GM21825 (cell line): ENCODE measurements at regions not wholly inside any gene's neighbourhood (a gene's known extent, or its start where the extent isn't known, plus 50 kb on each side); places are given as distances from the start of the nearest gene placed in this dataset.

Experiments
- ATAC-seq: cut with Tn5 transposase; IDR thresholded peaks from one replicate; pipeline ENCODE4 v1.9.1; 2021; ENCODE audit warnings: mild to moderate bottlenecking, moderate library complexity; ENCODE audit not compliant: unreplicated experiment

- ATAC-seq, result no peak
Measured at GRCh38 chr3:146851665-146852064, 246.5 kb upstream of the PLSCR5 start.

GRCh38 chr3:146845361-146845760 lies 240.2 kb upstream of the PLSCR5 start:
- no peak for ATAC-seq

GRCh38 chr3:146843476-146843875 lies 238.3 kb upstream of the PLSCR5 start:
- no peak for ATAC-seq

- ATAC-seq, result no peak
Measured at GRCh38 chr3:146839727-146840375, 234.7 kb upstream of the PLSCR5 start.

DNA sequence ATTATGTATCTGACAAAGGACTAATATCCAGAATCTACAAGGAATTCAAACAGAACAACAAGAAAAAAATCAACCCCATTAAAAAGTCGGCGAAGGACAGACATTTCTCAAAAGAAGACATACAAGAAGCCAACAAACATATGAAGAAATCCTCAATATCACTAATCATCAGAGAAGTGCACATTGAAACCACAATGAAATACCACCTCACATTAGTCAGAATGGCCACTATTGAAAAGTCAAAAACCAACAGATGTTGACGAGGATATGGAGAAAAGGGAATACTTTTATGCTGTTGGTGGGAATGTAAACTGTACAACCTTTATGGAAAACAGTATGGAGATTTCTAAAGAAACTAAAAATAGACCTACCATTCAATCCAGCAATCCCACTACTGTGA lies 233.1 kb upstream of the PLSCR5 start:
- no peak for ATAC-seq

- ATAC-seq, result no peak
Measured at GRCh38 chr3:146834917-146835316, 229.8 kb upstream of the PLSCR5 start.

- no peak for ATAC-seq
Measured at GRCh38 chr3:146832857-146833458, 227.8 kb upstream of the PLSCR5 start.

DNA sequence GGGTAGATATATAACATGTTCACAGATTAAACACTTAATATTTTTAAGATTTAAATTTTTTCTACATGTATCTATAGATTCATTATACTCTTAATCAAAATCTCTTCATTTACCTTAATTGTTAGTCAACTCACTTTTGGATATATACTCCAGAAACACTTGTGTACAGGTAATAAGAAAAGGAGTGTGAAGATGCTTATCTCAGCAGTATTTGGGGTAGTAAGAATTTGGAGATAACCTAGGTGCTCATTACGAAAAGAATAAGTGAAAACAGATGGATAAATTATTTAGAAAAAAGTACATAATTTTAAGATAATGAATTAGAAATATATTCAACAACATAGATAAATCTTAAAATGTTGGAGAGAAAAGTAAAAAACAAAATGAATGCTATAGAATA lies 226.5 kb upstream of the PLSCR5 start:
- ATAC-seq, result no peak

DNA sequence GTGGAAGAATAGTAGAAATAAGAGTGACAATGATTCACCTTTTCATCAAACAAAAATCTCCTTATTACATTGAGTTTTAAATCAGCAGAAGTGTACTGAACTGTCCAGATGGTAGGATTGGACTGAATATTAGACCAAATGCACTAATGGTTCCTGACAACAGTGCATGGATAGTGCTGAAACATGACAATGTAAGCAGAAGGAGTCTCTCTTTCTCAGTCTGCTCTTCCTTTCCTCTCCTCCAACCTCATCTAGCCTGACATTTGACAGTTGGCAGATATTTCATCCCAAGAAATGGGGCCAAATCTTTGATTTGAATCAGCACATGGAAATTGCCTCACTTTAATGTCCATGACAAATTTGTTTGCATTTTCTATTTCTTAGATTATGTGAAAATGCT lies 225.1 kb upstream of the PLSCR5 start:
- no peak for ATAC-seq

- no peak for ATAC-seq
Measured at GRCh38 chr3:146827836-146828235, 222.7 kb upstream of the PLSCR5 start.

DNA sequence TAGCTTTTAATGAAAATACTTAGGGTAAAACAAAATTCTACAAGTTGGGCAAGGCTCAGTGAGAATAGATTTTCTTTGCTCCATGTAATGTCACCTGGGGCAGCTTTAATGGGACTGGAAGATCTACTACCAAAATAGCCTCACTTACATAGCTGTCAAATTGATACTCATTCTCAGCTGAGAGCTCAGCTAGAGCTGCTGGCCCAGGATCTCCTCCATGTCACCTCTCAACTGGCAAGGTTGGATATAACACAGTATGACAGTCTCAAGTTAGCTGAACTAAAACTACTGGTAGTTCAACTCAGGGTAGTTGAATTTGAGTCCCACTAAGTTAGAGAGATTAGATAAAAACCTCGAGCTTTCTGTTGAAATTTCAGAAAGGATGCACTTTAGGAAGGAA lies 218.5 kb upstream of the PLSCR5 start:
- ATAC-seq, result no peak

- no peak for ATAC-seq
Measured at GRCh38 chr3:146818866-146819265, 213.7 kb upstream of the PLSCR5 start.

DNA sequence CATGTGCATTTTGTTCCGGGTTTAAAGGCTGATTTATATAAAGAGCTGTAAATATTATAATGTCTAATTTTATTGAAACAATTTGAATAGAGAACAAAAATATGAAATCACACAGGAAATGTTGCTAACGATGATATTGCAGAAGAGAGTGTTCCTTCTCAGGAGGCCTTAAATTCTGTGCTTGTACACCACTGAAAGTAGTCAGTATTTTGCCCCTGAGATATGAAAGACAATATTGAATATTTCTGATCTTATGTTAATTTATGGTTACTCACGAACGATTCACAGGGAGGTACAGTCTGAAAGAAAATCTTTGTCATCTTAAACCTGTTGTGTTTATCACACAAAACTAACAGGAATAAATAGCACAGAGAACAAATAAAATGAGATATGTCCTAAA lies 213.2 kb upstream of the PLSCR5 start:
- ATAC-seq, result no peak

- ATAC-seq, result no peak
Measured at GRCh38 chr3:146817704-146818103, 212.6 kb upstream of the PLSCR5 start.

DNA sequence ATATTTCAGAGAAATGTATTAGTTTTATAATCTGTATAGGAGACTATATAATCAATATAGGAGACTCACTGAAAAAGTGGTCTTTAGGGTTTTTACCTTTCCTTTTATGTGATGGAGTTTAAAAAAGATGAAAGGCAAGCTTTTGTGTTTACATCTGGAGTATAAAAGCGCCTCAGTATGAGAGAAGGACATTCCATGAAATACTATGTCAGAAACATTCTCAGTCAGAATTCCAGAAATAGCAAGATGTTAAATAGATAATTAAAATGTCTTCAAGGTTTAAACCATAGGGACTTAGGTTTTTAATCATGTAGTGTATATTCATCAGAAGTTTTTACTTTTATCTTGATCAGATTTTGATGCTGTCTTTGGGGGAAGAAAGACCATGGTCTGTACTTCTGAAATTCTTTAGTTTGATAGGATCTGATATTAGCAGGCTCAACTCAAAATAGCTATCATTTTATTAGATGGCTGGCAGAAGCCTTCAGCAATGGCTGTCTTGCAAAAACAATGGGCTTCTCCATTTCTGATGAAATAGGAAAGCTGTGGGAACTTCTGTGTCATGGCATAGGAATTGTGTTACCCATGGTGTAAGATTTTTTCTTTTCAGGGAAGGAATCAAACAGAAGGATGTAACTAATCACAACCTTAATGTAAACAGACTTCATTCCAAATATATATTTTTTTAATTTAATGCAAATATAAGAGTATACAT lies 209.6 kb upstream of the PLSCR5 start:
- ATAC-seq, result no peak

DNA sequence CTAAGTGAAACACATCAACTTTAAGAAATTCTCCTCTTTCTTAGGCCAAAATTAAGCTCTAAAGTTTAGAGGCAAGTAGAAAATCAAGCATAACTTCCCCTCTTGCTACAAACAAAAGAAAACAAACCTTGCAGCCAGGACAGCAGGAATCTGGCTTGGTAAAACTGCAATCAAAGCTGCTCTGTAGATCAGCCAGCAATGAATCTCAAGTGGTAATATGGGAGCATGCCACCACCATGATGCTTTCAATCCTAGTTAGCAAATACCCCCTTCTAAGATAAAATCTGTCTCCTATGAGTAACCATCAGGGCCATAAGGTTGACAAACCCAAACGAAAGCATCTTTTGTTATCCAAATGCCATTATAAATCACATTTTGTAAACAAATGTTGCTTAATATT lies 208.3 kb upstream of the PLSCR5 start:
- no peak for ATAC-seq

DNA sequence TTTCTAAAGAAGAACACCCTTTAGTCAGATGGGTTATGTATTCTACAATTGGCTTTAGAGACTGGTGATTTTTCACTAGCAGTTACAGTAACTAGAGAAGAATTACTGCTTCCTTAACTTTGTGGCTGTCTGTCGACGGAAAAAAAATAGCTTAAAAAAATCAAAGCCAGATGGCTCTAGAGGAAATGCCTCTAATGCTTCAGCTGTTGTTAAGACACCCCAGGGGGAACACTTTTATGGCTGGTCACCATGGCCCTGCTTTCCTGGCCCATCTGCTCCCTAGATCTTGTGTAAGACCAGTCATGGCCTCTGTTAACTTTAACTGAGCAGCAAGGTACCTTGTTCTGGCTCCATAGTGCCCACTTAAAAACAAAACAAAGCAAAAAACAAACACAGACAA lies 198.6 kb upstream of the PLSCR5 start:
- no peak for ATAC-seq

- no peak for ATAC-seq
Measured at GRCh38 chr3:146801492-146801891, 196.3 kb upstream of the PLSCR5 start.

GRCh38 chr3:146800484-146800883 lies 195.3 kb upstream of the PLSCR5 start:
- no peak for ATAC-seq

DNA sequence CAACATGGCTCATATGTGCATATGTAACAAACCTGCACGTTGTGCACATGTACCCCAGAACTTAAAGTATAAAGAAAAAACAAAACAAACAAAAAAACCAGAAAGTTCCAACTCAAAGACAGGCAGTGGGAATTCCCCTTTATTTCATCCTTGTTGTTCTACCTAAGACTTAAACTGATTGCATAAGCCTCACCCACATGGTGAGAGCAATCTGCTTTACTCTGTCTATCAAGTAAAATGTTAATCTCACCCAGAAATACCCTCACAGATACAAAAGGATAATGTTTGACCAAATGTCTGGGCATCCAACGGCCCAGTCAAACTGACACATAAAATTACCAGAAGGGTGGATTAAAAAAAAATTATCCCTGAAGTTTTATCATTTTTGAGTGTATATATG lies 190.9 kb upstream of the PLSCR5 start:
- no peak for ATAC-seq

GRCh38 chr3:146783446-146783845 lies 178.3 kb upstream of the PLSCR5 start:
- no peak for ATAC-seq

DNA sequence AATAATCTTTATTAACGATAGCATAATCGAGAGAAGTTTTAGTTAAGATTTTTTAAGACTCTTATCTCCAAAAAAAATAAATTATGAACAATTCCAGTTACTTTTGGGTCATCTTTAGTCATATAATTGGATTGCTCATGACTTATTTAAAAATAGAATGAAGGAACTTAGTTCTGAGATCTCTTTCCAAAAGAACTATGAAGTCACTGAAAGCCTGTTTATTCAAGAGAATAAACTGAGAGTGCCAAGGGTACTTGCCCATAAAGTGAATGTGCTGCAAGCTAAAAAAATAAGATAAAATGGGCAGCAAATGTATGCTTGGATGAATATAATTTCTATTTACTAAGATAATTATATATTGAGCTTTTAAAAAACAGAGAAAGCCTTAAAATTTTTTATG lies 176.5 kb upstream of the PLSCR5 start:
- no peak for ATAC-seq
